Ovary (tissue), 7 donors: ENCODE measurements at regions not wholly inside any gene's neighbourhood (a gene's known extent, or its start where the extent isn't known, plus 50 kb on each side); places are given as distances from the start of the nearest gene placed in this dataset.

Experiments
- DNase-seq, 5 donors: peaks; one replicate each; pipeline ENCODE4 v3.0.0-alpha.2; 2019 to 2020
- H3K27ac ChIP-seq, 2 donors: fragments of 200-600 bp; one replicate each; pipeline versions ENCODE4 v1.5.1 to v1.8.0; 2019 to 2022
- H3K27me3 ChIP-seq: fragments of 200-600 bp; one replicate; pipeline ENCODE4 v1.8.0; 2022
- H3K36me3 ChIP-seq: fragments of 200-600 bp; sonication (generic); one replicate; pipeline ENCODE4 v1.5.1; 2019
- H3K4me1 ChIP-seq: one replicate; pipeline ENCODE4 v1.8.1; 2013; ENCODE audit warnings: mild to moderate bottlenecking, moderate library complexity; ENCODE audit not compliant: insufficient read depth
- H3K4me3 ChIP-seq: fragments of 200-600 bp; sonication (generic); one replicate; pipeline ENCODE4 v1.5.1; 2017
- H3K9me3 ChIP-seq, 2 donors: fragments of 200-600 bp in 1 of 2; sonication (generic) in 1 of 2; one replicate each; pipeline versions ENCODE4 v1.5.1 to v1.8.1; 2013 to 2019; ENCODE audit warnings: mild to moderate bottlenecking in 1 of 2, moderate library complexity in 1 of 2
- EP300 ChIP-seq: sonication (generic); formaldehyde crosslinking; IDR thresholded peaks from one replicate; pipeline ENCODE4 v1.6.1; 2017; ENCODE audit warnings: antibody characterized with exemption
- POLR2A ChIP-seq: fragments of 450-650 bp; IDR thresholded peaks from one replicate; pipeline ENCODE4 v1.6.1; 2017; ENCODE audit warnings: antibody characterized with exemption, mild to moderate bottlenecking, moderate library complexity
- WGBS, 3 donors: extraction: QIAGEN DNeasy Blood & Tissue Kit in 1 of 3; methylation state at CpG; one replicate each; pipeline versions ENCODE4 v1.1.5 to v1.1.7; 2013 to 2017; 5-methylcytosine and 5-hydroxymethylcytosine counted together
- intact Hi-C, 4 donors: fragments of 100-400 bp; cut with DNase I; formaldehyde crosslinking; loops; one replicate each; pipeline versions ENCODE4 v1.11.0 to v1.15.1; 2022 to 2023
- TF ChIP-seq, protein P1 (sequence below), 3 donors: fragments of 450-650 bp in 2 of 3; fragments of 200-600 bp in 1 of 3; IDR thresholded peaks; one replicate each; pipeline versions ENCODE4 v1.5.1 to v1.8.0; 2016 to 2022; ENCODE audit warnings: antibody characterized with exemption in 3 of 3, mild to moderate bottlenecking in 1 of 3
- donor health status: DM: no; HTN: no; CAD: no; lungs with moderate emphysema.
- donor health status: DM: no; HTN: no; CAD: no.
- donor health status: Bipolar disorder and iron deficiency.
- donor health status: DM: no; HTN: no; CAD: no.
- donor health status: DM: yes; HTN: yes; CAD: no.

GRCh38 chr12:115163710-115164109 lies 479.7 kb upstream of the TBX3 start:
- WGBS, 3 donors = 85 to 92% (median 86%) methylated on average over 8 of the region's 8 CpGs
- TF ChIP-seq POLR2A = no peak
- TF ChIP-seq, protein P1, sequence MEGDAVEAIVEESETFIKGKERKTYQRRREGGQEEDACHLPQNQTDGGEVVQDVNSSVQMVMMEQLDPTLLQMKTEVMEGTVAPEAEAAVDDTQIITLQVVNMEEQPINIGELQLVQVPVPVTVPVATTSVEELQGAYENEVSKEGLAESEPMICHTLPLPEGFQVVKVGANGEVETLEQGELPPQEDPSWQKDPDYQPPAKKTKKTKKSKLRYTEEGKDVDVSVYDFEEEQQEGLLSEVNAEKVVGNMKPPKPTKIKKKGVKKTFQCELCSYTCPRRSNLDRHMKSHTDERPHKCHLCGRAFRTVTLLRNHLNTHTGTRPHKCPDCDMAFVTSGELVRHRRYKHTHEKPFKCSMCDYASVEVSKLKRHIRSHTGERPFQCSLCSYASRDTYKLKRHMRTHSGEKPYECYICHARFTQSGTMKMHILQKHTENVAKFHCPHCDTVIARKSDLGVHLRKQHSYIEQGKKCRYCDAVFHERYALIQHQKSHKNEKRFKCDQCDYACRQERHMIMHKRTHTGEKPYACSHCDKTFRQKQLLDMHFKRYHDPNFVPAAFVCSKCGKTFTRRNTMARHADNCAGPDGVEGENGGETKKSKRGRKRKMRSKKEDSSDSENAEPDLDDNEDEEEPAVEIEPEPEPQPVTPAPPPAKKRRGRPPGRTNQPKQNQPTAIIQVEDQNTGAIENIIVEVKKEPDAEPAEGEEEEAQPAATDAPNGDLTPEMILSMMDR (IDR thresholded peaks at IDR 0.05) = no peak
- no peak for TF ChIP-seq EP300
- DNase-seq = no peak
- Histone ChIP-seq H3K9me3 (no peaks in the 10 kb centered on the region), H3K4me1 (no peaks in the 10 kb centered on the region), H3K27ac (no peak overlapping the region), H3K27me3 (no peaks in the 10 kb centered on the region), H3K4me3 (no peak overlapping the region), H3K36me3 (no peaks in the 10 kb centered on the region)
- intact Hi-C loops = no loop called here

- Histone ChIP-seq H3K27ac (no peak overlapping the region), H3K9me3 (no peaks in the 10 kb centered on the region), H3K27me3 (no peaks in the 10 kb centered on the region), H3K4me1 (no peaks in the 10 kb centered on the region), H3K36me3 (no peaks in the 10 kb centered on the region), H3K4me3 (no peak overlapping the region)
- TF ChIP-seq POLR2A = no peak
- no peak for TF ChIP-seq EP300
- TF ChIP-seq, protein P1 (IDR thresholded peaks at IDR 0.05) = no peak
- DNase-seq = no peak
- intact Hi-C loops = no loop called here
- WGBS, 3 donors = 83 to 87% (median 84%) methylated on average over 6 of the region's 6 CpGs
Measured at GRCh38 chr12:115160271-115161128, 476.5 kb upstream of the TBX3 start.

GRCh38 chr12:115158816-115159215 lies 474.8 kb upstream of the TBX3 start:
- no peaks in the 10 kb centered on the region for H3K27me3 ChIP-seq
- TF ChIP-seq EP300 (no peak), POLR2A (no peak)
- TF ChIP-seq, protein P1 (IDR thresholded peaks at IDR 0.05) = no peak

GRCh38 chr12:115155665-115156645 lies 472.0 kb upstream of the TBX3 start:
- DNase-seq = no peak
- Histone ChIP-seq H3K9me3 (no peaks in the 10 kb centered on the region), H3K27ac (no peak overlapping the region), H3K36me3 (no peaks in the 10 kb centered on the region), H3K27me3 (no peaks in the 10 kb centered on the region), H3K4me1 (no peaks in the 10 kb centered on the region), H3K4me3 (no peak overlapping the region)
- 81 to 93% (median 85%) methylated on average over 7 of the region's 7 CpGs for WGBS, 3 donors
- intact Hi-C loops = no loop called here
- TF ChIP-seq POLR2A (no peak), EP300 (no peak)
- TF ChIP-seq, protein P1 (IDR thresholded peaks at IDR 0.05) = no peak

More at GRCh38 chr12:115158816-115159215, 474.8 kb upstream of the TBX3 start:
- no peak for DNase-seq
- intact Hi-C loops = no loop called here
- H3K9me3 ChIP-seq = no peaks in the 10 kb centered on the region
- H3K4me1 ChIP-seq = no peaks in the 10 kb centered on the region
- no peak overlapping the region for H3K4me3 ChIP-seq
- H3K27ac ChIP-seq = no peak overlapping the region
- H3K36me3 ChIP-seq = no peaks in the 10 kb centered on the region
- WGBS, 3 donors = 24 to 36% (median 30%) methylated on average over 5 of the region's 5 CpGs
